ENCODE measurements at regions not wholly inside any gene's neighbourhood (a gene's known extent, or its start where the extent isn't known, plus 50 kb on each side); places are given as distances from the start of the nearest gene placed in this dataset.

GRCh38 chr3:176208915-176209314, 988.4 kb downstream of the TBL1XR1 start (continued):
- TF ChIP-seq ZNF512B (CRISPR knock-in tag; IDR thresholded peaks at IDR 0.05; ENCODE audit: borderline replicate concordance), result no peak

- H3K9me3 ChIP-seq (ENCODE audit: low read length), result peaks cover 85% of the 10 kb centered on the region
- FAIRE-seq, result no peak
Observed at GRCh38 chr3:176208283-176208682, 989.0 kb downstream of the TBL1XR1 start.

More at GRCh38 chr3:176208283-176208682, 989.0 kb downstream of the TBL1XR1 start:
- no peak for TF ChIP-seq CENPT (CRISPR knock-in tag; IDR thresholded peaks at IDR 0.05; ENCODE audit: low read depth)
- no peak for TF ChIP-seq ZNF160 (CRISPR knock-in tag; IDR thresholded peaks at IDR 0.05)
- no peak for TF ChIP-seq XBP1 (CRISPR knock-in tag; IDR thresholded peaks at IDR 0.05)
- TF ChIP-seq CSRNP1 (CRISPR knock-in tag; IDR thresholded peaks at IDR 0.05), result no peak
- no peak for TF ChIP-seq NFRKB (IDR thresholded peaks at IDR 0.05)
- no peak for TF ChIP-seq ZNF720 (CRISPR knock-in tag; IDR thresholded peaks at IDR 0.05)
- no peak for TF ChIP-seq GTF2F1 (IDR thresholded peaks at IDR 0.05; ENCODE audit: low read length)
- no peak for TF ChIP-seq CBX5 (CRISPR knock-in tag; IDR thresholded peaks at IDR 0.05; ENCODE audit: borderline replicate concordance)
- no peak for TF ChIP-seq ARNT2 (CRISPR knock-in tag; IDR thresholded peaks at IDR 0.05; ENCODE audit: low read depth)
- 0% methylated on average over 1 of the region's 1 CpG for WGBS (ENCODE audit: low lambda C conversion rate)
- Histone ChIP-seq H3K4me2 (ENCODE audit: low read depth, low read length) (no peak overlapping the region), H3K4me3 (replicated peaks in 1 of 3; ENCODE audit: insufficient read depth in 1 of 3, low read depth in 2 of 3, low read length in 3 of 3) (no peak overlapping the region), H3K79me2 (ENCODE audit: insufficient read depth, low read length) (no peaks in the 10 kb centered on the region), H3K27ac (ENCODE audit: extremely low read length, insufficient read depth, low read length) (no peak overlapping the region), H4K20me1 (ENCODE audit: insufficient read depth, low read length) (no peaks in the 10 kb centered on the region), H3K9ac (ENCODE audit: insufficient read depth, low read depth, low read length) (no peak overlapping the region), H2AFZ (ENCODE audit: low read length) (no peak overlapping the region), H3K27me3 (ENCODE audit: control insufficient read depth in 1 of 2, insufficient read depth in 2 of 2, low read length in 2 of 2) (no peaks in the 10 kb centered on the region), H3K4me1 (ENCODE audit: insufficient read depth, low read length) (no peaks in the 10 kb centered on the region), H3K36me3 (replicated peaks in 1 of 2; ENCODE audit: control insufficient read depth in 1 of 2, insufficient read depth in 2 of 2, low read length in 2 of 2) (no peaks in the 10 kb centered on the region)
- intact Hi-C loops (cut with micrococcal nuclease; ENCODE audit: unreplicated experiment) (no loop called here), in situ Hi-C loops (cut with HindIII; ENCODE audit: extremely low pct_ligation_motif_present, low pct_unique_long_range_greater_than_20kb) (no loop called here)
- no peak for ATAC-seq
- no peak for DNase-seq (ENCODE audit: low spot score)
- no TSS peak for BruUV-seq (replicated peaks)
- POLR2A ChIA-PET, result no interaction called here
- CTCF ChIA-PET (ENCODE audit: low intra/inter-chr PET ratio, low total read pairs), result no interaction called here
